ENCODE measurements at regions not wholly inside any gene's neighbourhood (a gene's known extent, or its start where the extent isn't known, plus 50 kb on each side); places are given as distances from the start of the nearest gene placed in this dataset.

GRCh38 chr4:54359919-54360650 is 131.0 kb downstream of the PDGFRA start:
- DNase-seq (ENCODE audit: low spot score) = no peak

DNA sequence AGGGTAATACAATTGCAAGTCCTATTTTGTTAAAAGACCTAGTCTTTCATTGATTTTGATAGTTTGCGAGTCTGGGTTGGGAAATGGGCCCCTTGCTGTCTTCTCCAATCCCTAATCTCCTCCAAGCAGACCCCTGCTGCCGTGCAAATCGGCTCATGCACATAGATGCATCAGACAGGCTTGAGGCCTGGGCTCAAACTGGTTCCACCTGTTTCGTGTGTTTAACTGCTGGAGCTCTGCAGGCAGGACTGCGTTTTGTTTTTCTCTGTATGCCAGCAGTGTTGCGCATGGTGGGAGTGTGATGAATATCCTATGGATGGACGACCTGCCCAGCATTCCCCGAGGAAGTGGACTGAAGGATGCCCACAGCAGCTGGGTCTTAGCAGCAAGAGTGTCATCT is 133.9 kb downstream of the PDGFRA start:
- no peak for DNase-seq (ENCODE audit: low spot score)

DNA sequence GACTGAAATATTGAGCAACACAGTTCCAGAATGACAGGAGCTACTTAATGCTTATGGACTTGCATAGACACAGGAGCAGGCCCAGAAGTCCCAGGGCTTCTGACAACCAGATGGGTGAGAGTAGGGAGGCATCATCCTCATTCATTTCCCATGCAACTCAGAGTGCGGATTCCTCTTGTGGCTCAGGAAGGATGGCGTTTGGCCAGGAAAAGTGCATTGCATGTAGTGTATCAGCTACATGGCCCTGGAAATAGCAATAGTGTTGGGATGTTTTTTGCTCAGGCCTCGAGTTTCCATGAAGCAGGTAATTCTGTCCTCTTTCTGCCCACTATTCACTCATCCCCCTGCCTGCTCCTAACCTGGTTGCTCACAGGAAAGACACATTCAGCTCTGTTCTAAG is 136.6 kb downstream of the PDGFRA start:
- no peak for DNase-seq (ENCODE audit: low spot score)

DNA sequence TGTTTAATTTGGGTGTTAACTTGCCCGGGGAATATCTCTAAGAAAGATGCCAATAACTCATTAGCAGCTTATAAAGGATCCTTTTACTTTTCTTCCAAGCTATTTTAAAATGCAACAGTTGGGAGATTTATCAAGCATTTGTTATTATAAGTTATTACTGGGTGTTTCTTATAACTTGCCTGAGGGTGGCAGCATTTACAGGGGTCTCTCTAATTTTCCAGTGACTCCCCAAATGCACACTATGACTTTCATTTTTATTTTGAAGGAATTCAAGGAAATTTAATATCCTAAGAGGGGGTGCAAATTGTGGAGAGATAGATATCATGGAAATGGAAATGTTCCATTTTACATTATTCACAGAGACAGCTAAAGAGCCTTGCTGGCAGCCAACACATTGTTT is 138.0 kb downstream of the PDGFRA start:
- DNase-seq (ENCODE audit: low spot score) = no peak

DNA sequence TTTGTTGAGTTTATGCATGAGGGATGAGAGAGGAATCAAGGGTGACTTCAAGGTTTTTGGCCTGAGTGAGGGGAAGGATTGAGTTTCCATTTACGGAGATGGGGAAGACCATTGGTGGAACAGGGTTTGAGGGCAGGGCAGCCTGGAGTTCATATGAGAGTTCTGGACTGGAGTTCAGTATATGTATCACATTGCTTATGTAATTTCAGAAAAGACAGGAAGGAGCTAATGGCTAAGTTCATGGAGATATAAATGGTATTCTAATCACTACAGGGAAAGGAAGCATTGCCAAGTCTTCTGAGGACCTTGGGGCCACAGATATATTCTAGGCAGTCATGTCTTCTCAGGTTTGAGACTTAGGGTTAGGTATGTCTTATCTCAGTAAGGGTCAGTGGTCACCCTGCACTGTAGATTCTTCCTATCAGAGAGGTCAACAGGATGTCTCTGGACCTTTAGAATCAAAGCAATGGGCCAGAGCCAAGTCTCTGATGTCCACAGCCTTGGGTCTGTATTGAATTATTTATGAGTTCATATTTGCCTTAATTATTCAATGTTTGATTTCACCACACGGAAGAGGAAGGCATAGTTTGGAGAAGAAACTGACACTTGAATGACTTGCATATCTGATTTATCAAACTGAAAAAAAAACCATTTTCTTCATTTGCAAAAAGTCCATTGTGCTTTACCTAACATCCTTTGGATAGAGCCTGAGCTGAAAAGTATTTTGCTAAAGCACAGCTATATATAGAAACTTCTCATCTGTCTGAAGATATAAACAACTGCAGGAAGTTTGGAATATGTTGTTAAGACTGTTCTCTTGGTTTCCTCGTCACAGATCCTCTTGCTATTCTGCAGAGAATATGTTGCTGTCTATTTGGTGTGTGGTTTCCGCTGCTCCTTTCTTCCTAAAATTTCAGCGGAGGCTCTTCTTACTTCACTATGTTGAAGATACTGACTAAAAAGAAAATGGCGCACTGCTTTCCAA is 139.5 kb downstream of the PDGFRA start:
- no peak for DNase-seq (ENCODE audit: low spot score)

DNA sequence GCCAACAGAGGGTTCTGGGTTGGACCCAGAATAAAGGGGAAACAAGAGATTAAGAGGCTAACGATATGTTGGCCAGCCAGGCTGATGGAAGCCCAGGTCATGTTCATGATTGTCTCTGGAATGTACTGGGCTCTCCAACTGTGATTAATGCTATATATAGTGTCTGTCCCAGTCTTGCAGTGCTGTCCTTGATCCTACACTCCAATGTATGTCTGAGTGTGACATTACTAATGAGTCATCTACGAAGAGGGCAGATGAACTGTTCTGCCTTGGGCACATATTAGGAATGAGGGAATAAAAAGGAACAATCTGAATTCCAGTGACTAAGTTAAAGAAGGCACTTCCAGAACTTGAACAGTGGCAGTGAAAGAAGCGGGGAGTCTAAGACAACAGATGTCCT is 142.1 kb downstream of the PDGFRA start:
- no peak for DNase-seq (ENCODE audit: low spot score)

DNA sequence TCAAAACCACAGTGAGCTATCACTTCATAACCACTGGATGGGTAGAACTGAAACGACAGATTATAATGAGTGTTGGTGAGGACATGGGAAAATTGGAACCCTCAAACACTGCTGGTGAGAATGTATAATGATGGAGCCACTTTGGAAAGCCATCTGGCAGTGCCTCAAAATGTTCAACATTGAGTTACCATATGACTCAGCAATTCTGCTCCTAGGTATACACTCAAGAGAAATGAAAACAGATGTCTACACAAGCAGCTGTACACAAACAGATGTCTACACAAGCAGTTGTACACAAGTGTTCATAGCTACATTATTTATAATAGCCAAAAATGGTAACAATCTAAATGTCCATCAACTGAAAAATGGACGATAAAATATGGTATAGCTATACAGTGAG is 143.9 kb downstream of the PDGFRA start:
- DNase-seq (ENCODE audit: low spot score) = no peak

DNA sequence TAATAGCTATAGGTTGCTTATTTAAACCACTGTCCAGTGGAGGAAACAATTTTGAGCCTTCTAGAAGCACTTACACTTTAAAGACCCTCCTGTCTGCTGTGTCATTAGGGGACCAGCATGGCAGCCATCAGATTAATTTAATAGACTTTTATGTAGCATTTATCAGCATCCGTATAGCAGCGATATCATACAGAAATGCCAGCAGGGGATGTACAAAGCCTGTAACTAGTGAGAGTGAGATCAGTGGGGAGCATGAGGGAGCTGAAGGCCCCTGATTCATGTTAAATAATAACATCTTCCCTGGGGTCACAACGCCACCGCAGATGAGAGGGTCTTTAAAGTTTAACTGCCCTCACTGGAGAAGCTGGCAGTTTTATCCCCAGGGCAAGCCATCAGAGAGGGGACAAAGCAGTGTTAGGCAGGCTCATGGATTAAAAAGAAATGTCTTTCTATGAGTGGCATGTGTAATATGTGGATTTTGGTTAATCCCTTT is 144.7 kb downstream of the PDGFRA start:
- DNase-seq (ENCODE audit: low spot score) = no peak

DNA sequence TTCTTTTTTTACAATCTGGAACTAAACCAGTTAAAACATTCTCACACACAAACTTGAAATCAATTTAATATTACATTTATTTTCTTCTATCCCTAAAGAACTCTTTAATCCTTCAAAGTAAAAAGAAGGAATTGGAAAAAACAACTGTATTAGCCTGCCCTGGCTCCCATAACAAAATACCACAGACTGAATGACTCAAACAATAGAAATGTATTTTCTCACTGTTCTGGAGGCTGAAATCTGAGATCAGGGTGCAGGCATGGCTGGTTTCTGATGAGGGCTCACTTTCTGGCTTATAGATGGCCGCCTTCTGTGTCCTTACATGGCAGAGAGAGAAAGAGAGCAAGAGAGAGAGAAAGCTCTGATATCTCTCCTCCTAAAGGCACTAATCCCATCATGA is 149.4 kb downstream of the PDGFRA start:
- no peak for DNase-seq (ENCODE audit: low spot score)

- no peak for DNase-seq (ENCODE audit: low spot score)
These were observed 155.1 kb downstream of the PDGFRA start for GRCh38 chr4:54384152-54384551.

GRCh38 chr4:54384563-54384962 is 155.5 kb downstream of the PDGFRA start:
- DNase-seq (ENCODE audit: low spot score) = no peak

GRCh38 chr4:54386042-54386669 is 157.1 kb downstream of the PDGFRA start:
- DNase-seq (ENCODE audit: low spot score) = no peak

DNA sequence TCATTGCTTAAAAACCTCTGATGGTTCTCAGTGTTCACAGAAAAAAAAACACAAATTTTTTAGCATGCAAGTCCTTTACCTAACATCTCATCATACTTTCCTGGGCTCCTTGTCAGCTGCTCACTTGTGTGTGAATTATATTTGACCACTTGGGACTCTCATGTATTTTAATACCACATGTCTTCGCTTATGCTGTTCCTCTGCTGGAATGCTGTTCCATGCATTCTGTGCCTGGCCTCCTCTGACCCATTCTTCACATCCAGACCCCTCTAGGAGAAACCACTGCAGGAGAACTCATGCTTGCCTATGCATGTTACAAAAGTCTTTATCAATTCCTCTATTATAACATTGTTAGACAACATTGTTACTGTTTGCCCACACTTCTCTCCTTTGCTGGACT is 157.6 kb downstream of the PDGFRA start:
- no peak for DNase-seq (ENCODE audit: low spot score)

GRCh38 chr4:54390670-54391069 is 161.6 kb downstream of the PDGFRA start:
- no peak for DNase-seq (ENCODE audit: low spot score)

DNA sequence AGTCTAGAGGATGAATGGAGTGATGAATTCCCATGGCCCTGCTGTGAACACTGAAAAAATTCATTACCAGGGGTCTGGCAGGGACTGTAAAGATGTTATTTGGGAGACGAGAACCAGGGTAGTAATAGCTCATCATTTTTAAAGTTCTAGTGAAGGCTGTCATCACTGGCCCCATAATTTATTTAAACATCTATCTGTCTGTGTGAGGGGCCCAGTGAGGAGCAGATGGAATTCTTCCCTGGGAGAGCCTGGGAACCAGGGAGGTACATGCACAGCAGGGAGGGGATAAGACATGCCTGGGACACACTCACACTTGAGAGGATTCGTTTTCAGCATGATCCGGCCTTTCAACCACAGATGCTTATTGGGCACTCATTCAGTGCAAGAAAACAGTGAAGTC is 162.0 kb downstream of the PDGFRA start:
- DNase-seq (ENCODE audit: low spot score) = no peak

DNA sequence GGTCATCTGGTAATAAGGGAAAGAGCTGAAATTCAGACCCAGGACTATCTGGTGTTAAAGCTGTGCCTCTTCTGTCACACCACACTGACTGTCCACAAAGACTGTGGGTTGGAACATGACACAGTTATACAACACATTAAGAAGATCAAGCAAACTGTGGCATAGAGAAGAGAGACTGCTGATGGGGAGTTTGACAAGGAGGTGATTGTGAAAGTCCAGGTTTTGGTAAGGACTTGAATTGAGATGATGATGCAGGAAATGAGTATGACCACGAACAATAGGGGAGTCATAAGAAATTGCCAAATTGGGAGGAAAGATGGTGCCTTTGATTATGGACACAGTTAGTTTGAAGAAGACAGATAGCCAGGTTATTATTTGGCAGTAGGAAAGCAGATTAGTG is 163.4 kb downstream of the PDGFRA start:
- DNase-seq (ENCODE audit: low spot score) = no peak

- no peak for DNase-seq (ENCODE audit: low spot score)
These were observed 164.2 kb downstream of the PDGFRA start for GRCh38 chr4:54393243-54393642.

- no peak for DNase-seq (ENCODE audit: low spot score)
These were observed 166.0 kb downstream of the PDGFRA start for GRCh38 chr4:54395013-54395527.

- no peak for DNase-seq (ENCODE audit: low spot score)
These were observed 171.1 kb downstream of the PDGFRA start for GRCh38 chr4:54400188-54400587.

DNA sequence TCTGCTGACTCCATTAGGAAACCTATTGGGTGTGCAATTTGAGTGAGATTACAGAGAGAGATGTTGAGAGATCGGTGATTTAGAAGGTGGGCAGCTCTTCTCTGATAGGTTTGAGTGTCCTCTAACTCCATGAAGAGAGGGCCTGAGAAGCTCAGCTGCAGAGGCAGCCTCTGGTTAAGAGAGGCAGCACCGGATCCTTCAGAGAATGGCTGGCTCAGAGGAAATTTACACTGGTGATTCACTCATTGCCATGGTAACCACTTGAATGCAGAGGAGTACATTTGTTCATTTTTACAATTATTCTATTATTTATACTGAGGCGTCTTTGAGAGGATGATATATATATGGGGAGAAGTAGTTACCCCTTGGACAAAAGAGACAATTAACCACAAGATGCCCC is 171.7 kb downstream of the PDGFRA start:
- no peak for DNase-seq (ENCODE audit: low spot score)

DNA sequence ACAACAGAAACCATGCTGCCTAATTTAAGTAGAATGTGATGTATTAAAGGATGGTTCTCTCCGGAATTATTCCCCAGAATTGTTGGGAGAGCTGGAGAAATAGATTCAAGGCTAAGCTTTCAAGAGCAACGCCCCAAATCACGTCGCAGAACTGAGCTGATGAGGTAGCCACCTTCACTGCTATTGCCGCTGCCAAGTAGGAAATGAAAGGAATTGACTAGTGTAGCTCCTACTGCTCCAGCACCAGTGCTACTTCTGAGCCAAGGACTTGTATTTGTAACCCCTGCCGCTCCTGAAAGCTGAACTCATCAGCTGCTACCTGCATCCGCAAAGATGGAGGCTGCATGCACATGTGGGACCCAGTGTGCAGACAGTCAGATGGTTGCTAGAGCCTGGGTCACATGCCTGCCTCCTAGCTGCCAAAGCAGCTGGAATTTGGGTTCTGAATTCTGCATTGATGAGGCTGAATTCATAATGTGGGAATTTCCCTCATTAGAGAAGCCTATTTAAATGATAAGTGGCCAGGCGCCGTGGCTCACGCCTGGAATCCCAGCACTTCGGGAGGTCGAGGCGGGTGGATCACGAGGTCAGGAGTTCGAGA is 173.9 kb downstream of the PDGFRA start:
- no peak for DNase-seq (ENCODE audit: low spot score)
